Endodermal cell (in vitro differentiated cells): ENCODE measurements at regions not wholly inside any gene's neighbourhood (a gene's known extent, or its start where the extent isn't known, plus 50 kb on each side); places are given as distances from the start of the nearest gene placed in this dataset.

Experiments
- DNase-seq: peaks from one replicate; pipeline ENCODE4 v3.0.0-alpha.2; 2017
- H3K27ac ChIP-seq: 2 replicates; pipeline ENCODE4 v1.5.1; 2013; ENCODE audit warnings: mild to moderate bottlenecking, low read depth, low read length, moderate library complexity
- H3K27me3 ChIP-seq: 2 replicates; pipeline ENCODE4 v1.6.1; 2013; ENCODE audit warnings: mild to moderate bottlenecking, low read length, moderate library complexity; ENCODE audit not compliant: insufficient read depth, control insufficient read depth, poor library complexity, severe bottlenecking
- H3K36me3 ChIP-seq: 2 replicates; pipeline ENCODE4 v1.7.0; 2013; ENCODE audit warnings: mild to moderate bottlenecking, low read length, moderate library complexity; ENCODE audit not compliant: control insufficient read depth, insufficient read depth
- H3K4me1 ChIP-seq: one replicate; pipeline ENCODE4 v1.7.0; 2013; ENCODE audit warnings: low read length; ENCODE audit not compliant: control insufficient read depth, insufficient read depth
- H3K4me3 ChIP-seq: 2 replicates; pipeline ENCODE4 v1.5.1; 2013; ENCODE audit warnings: mild to moderate bottlenecking, low read length, moderate library complexity
- H3K9ac ChIP-seq: 2 replicates; pipeline ENCODE4 v1.6.1; 2013; ENCODE audit warnings: mild to moderate bottlenecking, low read length, moderate library complexity; ENCODE audit not compliant: poor library complexity, severe bottlenecking; ENCODE audit errors: extremely low read depth
- H3K9me3 ChIP-seq: 2 replicates; pipeline ENCODE4 v1.6.1; 2013; ENCODE audit warnings: mild to moderate bottlenecking, low read length, moderate library complexity; ENCODE audit not compliant: control insufficient read depth
- H3K27ac Mint-ChIP-seq: 2 replicates; pipeline ENCODE4 v1.8.0; 2020; ENCODE audit warnings: mixed read lengths
- H3K27me3 Mint-ChIP-seq: 2 replicates; pipeline ENCODE4 v1.8.0; 2021; ENCODE audit warnings: mild to moderate bottlenecking, mixed read lengths; ENCODE audit not compliant: insufficient read depth
- H3K36me3 Mint-ChIP-seq: 2 replicates; pipeline ENCODE4 v1.8.0; 2020; ENCODE audit warnings: low read depth, mixed read lengths
- H3K4me1 Mint-ChIP-seq: 2 replicates; pipeline ENCODE4 v1.8.0; 2020; ENCODE audit warnings: mixed read lengths
- H3K4me3 Mint-ChIP-seq: 2 replicates; pipeline ENCODE4 v1.8.0; 2020; ENCODE audit warnings: mild to moderate bottlenecking, moderate library complexity, mixed read lengths
- H3K9me3 Mint-ChIP-seq: 2 replicates; pipeline ENCODE4 v1.8.0; 2020; ENCODE audit warnings: mild to moderate bottlenecking, mixed read lengths
- CTCF ChIP-seq: fragments of 200-600 bp; sonication (generic); conservative IDR thresholded peaks from 2 replicates; pipeline ENCODE4 v1.5.0; 2021; ENCODE audit warnings: antibody characterized with exemption, mild to moderate bottlenecking
- WGBS, 2 experiments: methylation state at CpG; one replicate each; pipeline versions ENCODE4 v1.1.5 to v1.1.7; 2013; ENCODE audit warnings: missing lambda C conversion rate in 2 of 2, mixed read lengths in 1 of 2; ENCODE audit not compliant: insufficient coverage in 1 of 2, insufficient read length in 1 of 2; 5-methylcytosine and 5-hydroxymethylcytosine counted together

DNA sequence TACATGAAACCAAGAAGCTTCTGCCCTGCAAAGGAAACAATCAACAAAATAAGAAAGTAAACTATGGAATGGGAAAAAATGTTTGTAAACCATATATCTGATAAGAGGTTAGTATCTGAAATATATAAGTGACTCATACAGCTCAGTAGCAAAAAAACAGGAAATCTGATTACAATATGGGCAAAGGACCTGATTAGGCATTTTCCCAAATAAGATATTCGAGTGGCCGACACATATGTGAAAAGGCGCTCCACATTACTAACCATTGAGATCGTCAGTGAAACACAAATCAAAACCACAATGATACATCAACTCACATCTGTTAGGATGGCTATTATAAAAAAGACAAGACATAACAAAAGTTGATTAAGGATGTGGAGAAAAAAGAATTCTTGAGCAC, 2818.6 kb upstream of the PCDH20 start:
- DNase-seq: no peak
- Mint-ChIP-seq H3K27ac (no peak overlapping the region), H3K27me3 (no peaks in the 10 kb centered on the region), H3K36me3 (no peaks in the 10 kb centered on the region), H3K9me3 (peaks cover 4% of the 10 kb centered on the region), H3K4me1 (no peaks in the 10 kb centered on the region), H3K4me3 (no peak overlapping the region)
- Histone ChIP-seq H3K36me3 (no peaks in the 10 kb centered on the region), H3K27me3 (no peaks in the 10 kb centered on the region), H3K9ac (no peak overlapping the region), H3K4me1 (no peaks in the 10 kb centered on the region), H3K27ac (no peak overlapping the region), H3K9me3 (no peaks in the 10 kb centered on the region), H3K4me3 (no peak overlapping the region)
- no peak for TF ChIP-seq CTCF
- WGBS, 2 experiments: 74% methylated on average over 4 of the region's 4 CpGs; no CpG with 5 or more reads in 1 of the 2 experiments

GRCh38 chr13:64223016-64223415, 2807.4 kb upstream of the PCDH20 start:
- Histone ChIP-seq H3K9ac (no peak overlapping the region), H3K4me1 (no peaks in the 10 kb centered on the region), H3K27ac (no peak overlapping the region), H3K27me3 (no peaks in the 10 kb centered on the region), H3K4me3 (no peak overlapping the region), H3K9me3 (no peaks in the 10 kb centered on the region), H3K36me3 (no peaks in the 10 kb centered on the region)
- no peak for TF ChIP-seq CTCF
- Mint-ChIP-seq H3K36me3 (no peaks in the 10 kb centered on the region), H3K4me1 (peaks cover 3% of the 10 kb centered on the region), H3K9me3 (no peaks in the 10 kb centered on the region), H3K27ac (no peak overlapping the region), H3K27me3 (no peaks in the 10 kb centered on the region), H3K4me3 (no peak overlapping the region)
- DNase-seq: no peak
- WGBS, 2 experiments: 93 to 98% methylated on average over 3 of the region's 3 CpGs

DNA sequence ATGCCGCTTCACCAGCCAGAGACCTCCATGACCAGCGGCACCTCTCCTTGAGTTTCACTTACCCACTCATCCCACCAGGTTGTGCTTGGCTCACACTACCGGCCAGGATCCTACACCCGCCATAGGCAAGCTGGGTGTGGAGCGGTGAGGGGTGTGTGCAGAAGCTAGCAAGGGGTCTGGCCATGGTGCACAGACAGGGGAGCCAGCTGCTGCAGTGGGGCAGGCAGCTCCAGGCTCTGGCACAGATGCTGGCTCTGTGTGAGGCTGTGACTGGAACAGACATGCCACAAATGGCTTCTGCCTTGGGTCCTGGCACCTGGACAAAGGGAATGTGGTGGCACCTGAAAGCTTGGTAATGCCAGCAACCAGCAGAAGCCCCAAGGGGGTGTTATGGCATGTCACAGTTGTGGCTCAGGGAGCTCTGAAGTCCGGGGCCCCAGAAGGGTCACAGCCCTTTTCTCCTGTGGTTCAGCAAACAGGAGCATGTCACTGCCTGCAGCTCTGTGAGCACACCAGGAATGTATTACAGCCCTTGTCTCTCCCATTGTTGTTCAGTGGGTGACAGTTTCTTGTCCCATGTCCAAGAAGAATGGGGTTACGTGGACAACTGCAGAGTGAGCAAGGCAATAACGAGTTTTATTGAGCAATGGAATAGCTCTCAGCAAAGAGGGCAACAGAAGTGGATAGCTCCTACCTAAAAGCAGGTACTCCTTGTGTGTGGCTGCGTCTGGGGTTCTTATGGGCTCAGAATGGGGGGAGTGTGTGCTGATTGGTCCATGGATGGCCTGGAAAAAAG, 2791.0 kb upstream of the PCDH20 start:
- no peak overlapping the region for H3K27ac Mint-ChIP-seq
- DNase-seq: peak; percentile 44
- Histone ChIP-seq H3K36me3 (no peaks in the 10 kb centered on the region), H3K9ac (no peak overlapping the region), H3K4me1 (no peaks in the 10 kb centered on the region), H3K4me3 (no peak overlapping the region), H3K27me3 (no peaks in the 10 kb centered on the region), H3K9me3 (no peaks in the 10 kb centered on the region), H3K27ac (no peak overlapping the region)
- no peaks in the 10 kb centered on the region for H3K36me3 Mint-ChIP-seq
- H3K4me1 Mint-ChIP-seq: no peaks in the 10 kb centered on the region
- H3K9me3 Mint-ChIP-seq: peaks cover 3% of the 10 kb centered on the region
- no peak for TF ChIP-seq CTCF
- H3K27me3 Mint-ChIP-seq: no peaks in the 10 kb centered on the region
- WGBS, 2 experiments: 82 to 100% methylated on average over 2 to 9 of the region's 9 CpGs
- H3K4me3 Mint-ChIP-seq: no peak overlapping the region
